NCI-H1105 (cell line): ENCODE measurements at regions not wholly inside any gene's neighbourhood (a gene's known extent, or its start where the extent isn't known, plus 50 kb on each side); places are given as distances from the start of the nearest gene placed in this dataset.

Experiments used
- DNase-seq: peaks from one replicate; lab custom pipeline; 2025; lab: John Stamatoyannopoulos, UW

DNA sequence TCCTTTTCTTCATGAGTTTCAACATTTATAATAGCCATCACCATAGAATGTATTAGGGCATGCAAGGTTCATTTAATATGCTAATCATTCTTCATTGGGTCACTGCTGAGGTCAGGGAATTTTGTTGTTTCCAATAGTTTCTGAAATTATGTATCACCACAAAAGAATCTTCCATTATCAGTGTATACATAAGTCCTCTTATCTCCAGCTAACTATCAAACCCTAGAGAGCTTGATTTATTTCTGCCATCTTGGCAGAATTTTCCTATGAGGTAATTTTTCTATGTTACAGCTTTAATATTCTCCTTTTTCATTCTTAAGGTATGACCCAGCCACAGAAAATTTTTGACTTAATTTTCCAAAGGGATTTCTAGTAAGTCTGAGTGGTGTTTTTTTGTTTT is 415.0 kb upstream of the SLITRK1 start:
- DNase-seq, result no peak

DNA sequence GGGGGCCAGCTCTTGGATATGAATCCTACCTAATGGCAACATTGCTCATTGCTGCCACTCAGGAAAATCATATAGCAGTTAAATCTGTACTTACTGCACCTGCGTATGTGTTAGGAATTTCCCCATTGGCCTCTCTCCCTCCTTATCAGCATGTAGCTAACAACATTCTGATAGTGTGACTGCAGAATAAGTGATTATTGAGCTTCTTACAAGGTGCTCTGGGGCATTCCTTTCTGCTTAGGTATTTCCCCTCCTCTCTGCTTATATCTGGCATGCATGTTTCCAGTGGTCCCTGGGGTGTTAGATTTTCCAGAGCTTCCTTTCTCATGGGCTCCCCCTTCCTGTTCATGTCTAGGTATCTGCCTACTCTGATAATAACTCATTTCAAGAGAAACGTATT is 414.1 kb upstream of the SLITRK1 start:
- DNase-seq, result no peak

DNA sequence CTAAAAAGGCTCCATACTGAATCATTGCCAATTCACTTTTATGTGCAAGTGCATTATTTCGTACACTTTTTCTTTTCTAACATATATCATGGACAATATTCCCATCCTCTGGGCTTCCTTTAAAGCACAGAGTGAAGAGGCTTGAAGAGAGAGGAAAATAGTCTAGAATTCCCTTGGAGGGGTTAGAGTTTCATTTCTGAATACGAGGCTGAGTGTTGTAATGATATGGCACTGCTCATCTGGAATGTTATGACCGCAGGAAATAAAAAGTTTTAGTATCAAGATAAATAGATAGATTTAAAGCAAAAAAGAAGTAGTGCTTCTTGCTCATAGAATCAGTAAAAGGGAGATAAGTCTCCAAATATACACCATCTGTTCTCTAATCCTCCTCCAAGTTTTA is 412.3 kb upstream of the SLITRK1 start:
- DNase-seq, result no peak

DNA sequence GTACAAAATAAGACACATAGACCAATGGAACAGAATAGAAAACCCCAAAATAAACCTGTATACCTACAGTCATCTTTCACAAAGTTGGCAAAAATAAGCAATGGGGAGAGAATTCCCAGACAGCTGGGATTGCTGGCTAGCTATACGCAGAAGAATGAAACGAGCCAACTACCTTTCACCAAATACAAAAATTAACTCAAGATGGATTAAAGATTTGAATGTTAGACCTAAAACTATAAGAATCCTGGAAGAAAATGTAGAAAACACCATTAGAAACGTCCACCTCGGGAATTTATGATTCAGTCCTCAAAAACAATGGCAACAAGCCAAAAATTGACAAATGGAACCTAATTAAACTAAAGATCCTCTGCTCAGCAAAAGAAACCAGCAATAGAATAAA is 408.1 kb upstream of the SLITRK1 start:
- no peak for DNase-seq

DNA sequence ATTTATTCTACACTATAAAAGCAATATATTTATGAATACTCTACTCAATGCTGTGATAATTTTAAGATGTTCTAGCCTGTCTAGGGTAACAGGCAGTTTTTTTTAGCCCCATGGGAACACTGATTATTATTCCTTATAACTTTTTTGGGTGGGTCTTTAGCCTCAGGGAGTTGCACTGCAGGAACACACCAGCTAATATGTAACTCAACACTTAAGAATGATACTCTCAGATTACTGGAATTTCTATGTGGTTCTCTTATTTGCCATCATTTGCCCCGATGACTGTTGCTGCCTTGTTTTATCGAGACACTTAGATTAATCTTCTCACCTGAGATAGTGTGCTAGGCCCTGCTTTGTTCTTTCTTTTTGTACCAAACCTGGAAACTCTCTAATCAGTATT is 396.9 kb upstream of the SLITRK1 start:
- no peak for DNase-seq

DNA sequence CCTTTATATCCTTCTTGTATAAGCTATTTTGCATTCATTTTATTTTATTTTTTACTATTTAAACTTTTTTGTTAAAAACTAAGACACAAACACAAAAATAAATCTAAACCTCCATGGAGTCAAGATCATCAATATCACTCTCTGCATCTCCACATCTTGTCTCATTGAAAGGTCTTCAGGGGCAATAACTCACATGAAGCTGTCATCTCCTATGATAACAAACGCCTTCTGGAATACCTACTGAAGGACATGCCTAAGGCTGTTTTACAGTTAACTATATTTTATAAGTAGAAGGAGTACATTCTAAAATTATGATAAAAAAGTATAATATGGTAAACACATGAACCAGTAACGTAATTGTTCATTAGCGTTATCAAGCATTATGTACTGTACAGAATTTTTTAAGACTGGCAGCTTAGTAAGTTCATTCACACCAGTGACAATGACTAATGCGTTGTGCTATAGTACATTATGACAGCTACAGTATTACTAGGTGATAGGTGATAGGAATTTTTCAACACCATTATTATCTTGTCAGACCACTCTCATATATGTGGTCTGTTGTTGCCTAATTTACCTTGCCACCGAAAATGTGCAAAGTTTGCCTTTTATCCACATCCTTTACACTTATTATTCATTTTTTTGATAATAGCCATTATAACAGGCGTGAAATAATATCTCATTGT is 390.7 kb upstream of the SLITRK1 start:
- DNase-seq, result no peak

DNA sequence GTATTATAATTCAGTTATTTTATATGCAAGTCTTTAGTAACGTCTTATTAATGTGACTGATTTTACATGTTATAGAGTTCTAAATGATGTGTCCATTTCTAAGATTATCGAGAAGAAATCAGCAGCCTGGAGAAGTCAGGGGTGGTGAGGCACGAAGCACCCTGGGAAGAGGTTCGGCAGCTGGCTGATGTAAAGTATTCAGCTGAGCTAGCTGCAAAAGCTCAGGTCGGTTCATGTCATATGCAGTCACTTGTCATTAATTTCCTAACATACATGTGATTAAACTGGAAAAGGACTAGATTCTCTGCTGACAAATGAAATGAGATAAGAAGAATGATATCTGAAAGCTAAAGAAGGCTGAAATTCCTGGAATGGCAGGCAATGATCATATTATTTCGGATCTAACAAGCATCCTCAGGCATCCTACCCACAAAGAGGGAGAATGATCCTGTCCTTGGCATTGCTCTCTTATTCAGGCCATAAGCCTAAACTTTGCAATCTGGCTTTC is 383.0 kb upstream of the SLITRK1 start:
- no peak for DNase-seq

DNA sequence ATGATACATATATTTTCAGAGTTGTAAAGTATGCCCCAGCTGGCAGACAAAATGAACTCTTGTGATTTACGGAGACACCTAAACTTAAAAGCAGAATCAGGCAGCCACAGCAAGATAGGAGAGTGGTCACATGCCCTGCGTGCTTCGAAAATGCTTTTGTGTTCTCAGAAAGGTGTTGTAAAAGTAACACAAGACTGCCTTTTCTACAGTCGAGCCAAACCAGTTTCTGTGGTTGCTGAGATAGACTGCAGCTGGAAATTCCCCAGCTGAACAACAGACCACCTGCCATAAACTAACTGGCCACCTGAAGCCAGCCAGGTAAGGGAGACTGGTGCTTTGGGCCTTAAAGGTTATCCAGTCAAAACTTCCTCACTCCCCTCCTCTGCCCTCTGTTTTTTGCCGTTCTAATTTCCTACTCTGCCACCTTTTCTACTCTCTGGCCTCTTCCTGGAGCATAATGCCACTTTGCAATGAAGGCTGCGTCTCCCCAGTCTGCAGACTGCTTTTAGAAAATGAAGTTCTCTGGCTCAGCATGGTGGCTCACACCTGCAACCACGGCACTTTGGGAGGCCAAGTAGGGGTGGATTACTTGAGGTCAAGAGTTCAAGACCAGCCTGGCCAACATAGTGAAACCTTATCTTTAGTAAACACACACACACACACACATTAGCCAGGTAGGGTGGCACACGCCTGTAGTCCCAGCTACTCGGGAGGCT is 381.2 kb upstream of the SLITRK1 start:
- no peak for DNase-seq

DNA sequence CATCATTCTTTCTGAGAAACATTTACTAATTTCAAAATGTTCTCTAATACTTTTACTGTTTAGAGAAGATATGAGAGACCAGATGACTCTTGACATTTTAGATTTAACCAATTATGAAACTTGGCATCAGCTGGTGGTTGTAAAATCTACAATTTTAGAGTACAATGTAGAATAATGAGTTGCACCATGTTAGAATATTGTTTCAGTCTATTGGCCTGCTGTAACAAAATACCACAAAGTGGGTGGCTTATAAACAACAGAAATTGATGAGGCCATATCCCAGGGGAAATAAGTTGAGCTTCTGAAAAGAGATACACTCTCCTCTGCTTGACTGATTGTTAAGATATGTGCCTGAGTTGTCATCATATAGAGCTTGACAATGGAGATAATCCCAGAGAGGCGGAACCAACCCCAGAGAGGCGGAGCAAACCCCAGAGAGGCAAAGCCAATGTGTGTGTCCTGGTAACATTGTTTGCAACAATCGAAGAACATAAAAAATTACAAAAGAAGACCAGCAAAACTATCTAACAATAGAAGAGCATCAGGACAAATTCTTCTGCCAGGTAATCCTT is 373.0 kb upstream of the SLITRK1 start:
- DNase-seq, result no peak

DNA sequence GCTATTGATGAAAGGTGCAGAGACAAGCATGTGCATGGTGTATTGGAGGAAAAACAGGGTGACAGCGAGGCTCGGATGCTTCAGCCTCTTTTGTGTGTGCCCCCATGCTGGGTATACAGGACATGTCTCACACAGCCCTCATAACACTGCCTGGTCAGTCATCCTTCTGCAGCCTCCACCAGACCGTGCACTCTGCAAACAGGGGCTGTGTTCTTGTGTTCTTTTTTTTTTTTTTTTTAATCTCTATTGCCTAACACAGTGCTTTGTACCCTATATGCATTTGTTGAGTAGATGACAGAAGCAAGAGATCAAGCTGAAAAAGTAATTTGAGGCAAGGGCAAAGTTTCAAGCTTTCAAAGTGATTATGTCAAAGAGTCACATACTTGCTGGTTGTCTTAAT is 367.2 kb upstream of the SLITRK1 start:
- DNase-seq, result no peak

DNA sequence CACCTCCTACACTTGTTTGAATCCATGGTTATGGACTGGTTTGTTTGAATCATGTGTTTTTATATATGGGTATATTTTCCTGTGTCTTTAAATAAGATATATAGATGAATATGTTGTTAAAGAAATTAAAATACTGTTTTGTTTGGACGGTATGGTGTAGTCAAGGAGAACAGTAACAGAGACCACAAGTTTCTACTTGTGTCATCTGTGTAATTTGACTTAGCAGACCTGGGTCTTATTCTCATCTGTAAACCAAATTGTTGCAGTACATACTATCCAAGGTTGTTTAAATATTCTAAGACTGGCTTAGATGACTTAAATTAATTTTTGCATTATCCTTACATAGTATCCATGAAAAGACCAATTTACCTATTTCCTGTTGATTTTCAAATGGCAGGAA is 361.1 kb upstream of the SLITRK1 start:
- no peak for DNase-seq

DNA sequence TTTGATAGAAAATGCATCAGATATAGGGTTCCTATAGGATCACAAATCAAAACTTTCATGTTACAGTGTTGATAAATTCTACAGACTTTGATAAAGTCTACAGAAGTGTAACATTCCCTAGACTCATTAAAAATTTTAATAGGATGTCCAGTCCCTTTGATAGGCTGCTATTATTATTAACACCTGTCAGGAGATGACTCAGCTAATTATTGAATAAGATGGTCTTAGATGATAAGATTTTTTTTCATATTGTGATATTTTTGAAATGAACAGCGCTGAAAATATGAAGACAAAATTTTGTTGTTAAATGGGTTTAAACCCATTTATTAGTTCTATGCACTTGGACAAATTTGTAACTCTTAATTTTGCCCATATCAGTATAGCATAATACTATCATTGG is 356.8 kb upstream of the SLITRK1 start:
- no peak for DNase-seq

DNA sequence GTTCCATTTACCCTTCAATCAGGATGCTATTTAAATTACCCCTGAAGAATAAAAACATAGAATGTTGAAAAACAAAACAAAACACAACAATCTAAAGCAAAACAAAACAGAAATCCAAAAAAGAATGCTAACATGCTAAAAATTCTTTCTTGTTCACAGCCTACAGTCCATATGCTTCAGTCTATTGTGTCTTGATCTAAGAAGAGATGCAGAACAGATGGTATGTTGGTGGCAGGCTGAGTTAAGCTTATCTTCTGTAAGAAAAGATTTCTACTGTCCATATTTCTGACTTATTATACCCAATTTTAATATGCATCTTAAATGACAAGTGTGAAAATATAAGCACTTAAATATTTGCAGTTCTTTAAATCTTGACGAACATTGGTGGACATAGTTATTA is 356.1 kb upstream of the SLITRK1 start:
- no peak for DNase-seq

DNA sequence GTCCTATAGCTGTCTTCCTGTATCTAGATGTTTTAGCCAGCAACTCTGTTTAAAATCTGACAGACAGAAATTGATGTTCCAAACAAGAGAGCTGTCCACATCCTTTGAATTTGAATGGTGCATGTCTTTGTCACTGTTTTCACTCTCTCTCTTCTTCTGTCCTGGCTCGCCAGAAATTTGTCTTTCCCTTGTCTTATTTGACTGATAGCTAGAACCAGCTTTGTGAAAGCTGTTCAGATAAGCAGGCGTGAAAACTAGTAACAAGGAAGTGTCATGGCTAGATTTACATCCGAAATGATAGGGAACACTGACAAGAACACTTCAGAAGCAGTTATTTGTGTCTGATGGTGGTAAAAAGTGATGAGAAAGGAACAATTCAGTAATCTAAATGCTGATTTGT is 354.9 kb upstream of the SLITRK1 start:
- no peak for DNase-seq

DNA sequence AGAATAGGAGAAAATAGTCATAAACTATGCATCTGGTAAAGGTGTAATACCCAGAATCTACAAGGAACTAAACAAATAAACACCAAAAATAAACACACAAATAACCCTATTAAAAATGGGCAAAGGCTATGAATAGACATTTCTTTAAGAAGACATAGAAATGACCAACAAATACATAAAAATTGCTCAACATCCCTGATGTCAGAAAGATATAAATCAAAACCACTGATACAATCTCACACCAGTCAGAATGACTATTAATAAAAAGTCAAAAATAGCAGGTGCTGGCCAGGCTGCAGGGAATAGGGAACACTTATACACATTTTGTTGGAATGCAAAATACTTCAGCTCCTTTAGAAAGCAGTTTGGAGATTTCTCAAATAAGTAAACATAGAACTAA is 352.1 kb upstream of the SLITRK1 start:
- no peak for DNase-seq

DNA sequence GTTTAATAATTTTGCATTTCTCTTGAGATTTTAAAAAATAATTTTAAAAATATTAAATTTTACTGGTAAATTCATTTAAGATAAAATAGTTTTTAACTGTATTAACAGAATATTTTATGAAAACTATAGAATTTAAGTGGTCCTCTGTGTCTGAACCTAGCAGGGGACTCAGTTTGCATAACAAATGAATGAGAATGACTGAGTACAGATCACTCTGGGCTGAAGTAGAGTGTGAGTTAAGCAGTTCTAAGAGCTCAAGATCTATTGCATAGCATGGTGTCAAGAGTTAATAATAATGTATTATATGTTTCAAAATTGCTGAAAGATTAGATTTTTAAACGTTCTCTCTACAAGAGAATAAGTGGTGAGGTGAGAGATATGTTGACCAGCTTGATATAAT is 348.3 kb upstream of the SLITRK1 start:
- DNase-seq, result no peak

DNA sequence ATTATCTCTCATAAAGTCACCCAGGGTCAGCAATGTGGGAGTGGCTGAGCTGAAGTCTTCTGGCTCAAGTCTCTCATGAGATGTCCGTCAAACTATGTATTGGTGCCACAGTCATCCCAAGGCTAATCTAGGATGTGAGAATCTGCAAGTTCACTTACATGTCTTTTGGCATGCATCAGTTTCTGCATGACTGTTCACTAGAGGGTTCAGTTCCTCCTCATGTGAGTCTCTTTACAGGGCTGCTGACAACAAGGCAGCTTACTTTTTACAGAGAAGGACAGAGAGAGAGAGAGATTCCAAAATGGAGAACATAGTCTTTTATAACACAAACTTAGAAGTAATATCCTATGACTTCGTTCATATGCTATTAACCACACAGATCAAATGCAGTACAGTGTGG is 328.8 kb upstream of the SLITRK1 start:
- DNase-seq, result no peak

DNA sequence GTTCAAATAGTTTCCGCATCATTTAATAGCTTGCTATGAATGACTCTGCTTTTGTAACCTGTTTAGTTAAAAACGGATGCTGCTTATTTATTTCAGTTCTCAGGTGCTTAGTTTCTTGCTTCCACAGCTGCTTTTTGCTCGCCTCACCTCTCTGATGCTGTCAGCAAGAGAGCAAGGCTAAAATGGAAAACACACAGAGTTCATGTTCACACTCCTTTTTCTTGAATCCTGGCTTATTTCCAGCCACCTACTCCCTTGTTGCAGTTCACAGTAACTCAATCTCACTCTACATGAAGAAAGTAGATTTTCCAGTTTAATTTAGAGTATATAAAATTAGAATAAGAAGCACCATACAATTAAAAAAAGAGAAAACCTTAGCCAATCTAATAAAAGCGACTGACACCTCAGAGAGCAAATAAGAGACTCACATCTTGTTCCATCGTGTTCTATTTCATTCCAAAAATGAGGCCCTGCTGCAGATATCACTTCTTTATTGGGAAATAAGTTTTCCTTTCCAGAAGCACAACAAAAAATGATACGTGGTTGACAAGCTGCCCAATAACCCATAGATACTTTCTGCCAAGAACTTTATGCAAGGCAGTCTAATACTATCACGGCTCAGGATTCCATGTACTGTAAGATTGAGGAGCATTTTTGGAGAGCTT is 326.1 kb upstream of the SLITRK1 start:
- DNase-seq, result no peak

DNA sequence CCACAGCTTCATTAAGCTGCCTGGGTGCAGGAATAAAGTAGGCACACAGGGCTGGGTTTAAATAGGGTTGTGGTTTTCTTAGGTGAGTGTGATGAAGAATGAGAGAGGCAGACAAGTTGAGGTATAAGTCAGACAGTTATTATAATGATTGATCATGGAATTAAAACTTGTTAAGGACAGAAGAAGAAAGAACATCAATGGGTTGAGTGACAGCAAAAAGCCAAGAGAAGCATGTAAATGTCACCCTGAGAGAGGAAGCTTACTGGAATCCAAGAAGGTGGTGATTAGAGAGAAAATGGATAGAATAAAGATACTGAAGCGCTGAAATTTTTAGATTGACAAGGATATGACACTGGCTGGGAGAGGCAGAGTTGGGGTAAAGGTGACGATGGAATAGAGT is 325.2 kb upstream of the SLITRK1 start:
- DNase-seq, result no peak

DNA sequence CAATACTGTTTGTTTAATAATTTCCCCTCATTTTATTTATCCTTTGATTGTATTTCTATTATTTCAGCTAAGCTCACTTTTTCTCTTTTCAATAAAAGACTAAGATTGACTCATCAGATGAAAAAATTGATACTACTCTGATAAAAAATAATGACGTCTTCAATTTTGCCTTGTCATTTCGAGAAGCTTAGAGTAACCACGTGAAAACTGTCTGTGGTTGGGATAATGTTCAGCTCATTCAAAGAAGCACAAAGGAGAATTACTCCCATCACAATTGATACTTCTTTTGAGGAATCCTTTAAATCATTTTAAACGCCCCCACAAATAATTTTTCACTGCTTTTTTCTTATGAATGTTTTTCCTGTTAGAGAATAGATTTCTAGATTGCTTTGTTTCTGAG is 318.7 kb upstream of the SLITRK1 start:
- DNase-seq, result no peak

DNA sequence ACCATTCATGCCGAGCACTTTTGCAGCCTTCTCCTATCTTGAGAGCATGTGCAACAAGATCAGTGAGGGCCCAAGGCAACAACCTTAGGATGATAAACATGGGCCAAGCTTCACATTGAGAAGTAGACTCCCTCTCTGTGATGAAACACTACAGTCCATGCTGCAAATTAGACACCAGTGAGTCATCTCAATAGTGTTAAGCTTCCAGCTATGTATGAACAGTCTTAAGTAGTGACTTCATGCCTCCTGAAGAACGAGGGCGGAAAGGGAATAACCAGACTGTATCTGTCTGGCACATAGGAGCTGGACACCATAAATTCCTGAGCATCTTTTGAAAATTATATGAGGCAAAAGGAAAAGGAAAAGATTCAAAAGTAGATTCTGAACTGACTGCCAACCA is 309.9 kb upstream of the SLITRK1 start:
- DNase-seq, result no peak

DNA sequence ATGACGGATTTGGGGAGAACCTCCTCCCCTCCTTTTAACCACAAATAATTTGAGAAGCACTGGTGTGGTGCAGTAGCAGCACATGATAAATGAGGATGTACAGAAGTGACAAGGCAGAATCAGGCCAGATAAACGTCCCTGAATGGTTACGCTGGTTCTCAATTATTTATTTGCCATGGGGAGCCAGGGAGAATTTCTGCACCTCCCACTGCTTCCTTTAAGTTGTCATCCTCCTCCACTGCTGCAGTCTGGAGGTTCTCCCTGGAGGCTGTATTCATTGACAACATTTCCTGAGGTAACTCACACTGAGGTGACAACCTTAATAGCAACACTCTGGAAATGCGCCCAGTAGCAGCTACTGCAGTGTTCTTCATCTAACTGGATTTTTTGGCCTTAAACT is 308.9 kb upstream of the SLITRK1 start:
- no peak for DNase-seq

DNA sequence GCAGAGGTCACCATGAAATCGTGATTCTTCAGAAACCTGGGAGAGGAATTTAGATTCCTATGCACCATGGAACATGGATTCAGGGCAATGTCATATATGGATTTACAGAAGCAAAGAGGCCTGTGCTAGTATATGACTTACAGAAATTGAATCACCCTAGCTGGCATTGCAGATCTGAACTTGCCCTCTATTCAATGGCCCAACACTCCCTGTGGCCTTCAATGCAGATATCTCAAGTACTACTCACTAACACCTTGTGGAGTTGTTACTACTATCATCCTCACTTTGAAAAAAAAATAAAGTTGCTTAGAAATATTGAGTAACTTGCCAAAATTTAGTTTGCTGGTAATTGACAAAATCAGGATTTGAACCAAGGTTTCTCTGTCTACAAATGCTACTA is 305.4 kb upstream of the SLITRK1 start:
- no peak for DNase-seq
